GM12891 (cell line): ENCODE measurements at regions not wholly inside any gene's neighbourhood (a gene's known extent, or its start where the extent isn't known, plus 50 kb on each side); places are given as distances from the start of the nearest gene placed in this dataset.

Experiments
- POLR2A ChIP-seq: IDR thresholded peaks from 2 replicates; pipeline ENCODE4 v1.6.1; 2011; ENCODE audit warnings: low read depth, low read length, control low read depth
- POLR2AphosphoS5 ChIP-seq: IDR thresholded peaks from 2 replicates; pipeline ENCODE4 v1.6.1; 2011; ENCODE audit warnings: low read depth, low read length, control low read depth
- POU2F2 ChIP-seq: IDR thresholded peaks from 2 replicates; pipeline ENCODE4 v1.6.1; 2011; ENCODE audit warnings: low read depth, mild to moderate bottlenecking, control low read depth, low read length, moderate library complexity
- TAF1 ChIP-seq: IDR thresholded peaks from 2 replicates; pipeline ENCODE4 v1.6.1; 2011; ENCODE audit warnings: low read depth, low read length, control low read depth

- TF ChIP-seq POLR2AphosphoS5 (no peak), TAF1 (no peak), POLR2A (no peak), POU2F2 (no peak)
These were observed 288.5 kb upstream of the UMPS start for GRCh38 chr3:124441766-124442165.
